MV-4-11 (cell line): ENCODE measurements at regions not wholly inside any gene's neighbourhood (a gene's known extent, or its start where the extent isn't known, plus 50 kb on each side); places are given as distances from the start of the nearest gene placed in this dataset.

Source experiments
- DNase-seq: peaks from one replicate; lab custom pipeline; 2025; lab: John Stamatoyannopoulos, UW

GRCh38 chr9:86764221-86764624, 183.1 kb downstream of the GAS1 start:
- DNase-seq = peak; percentile 83

- DNase-seq = peak; percentile 83
Observed at GRCh38 chr9:86763791-86764190, 183.5 kb downstream of the GAS1 start.

- no peak for DNase-seq
Observed at GRCh38 chr9:86757382-86757720, 190.0 kb downstream of the GAS1 start.

GRCh38 chr9:86756576-86757381, 190.5 kb downstream of the GAS1 start:
- no peak for DNase-seq

DNA sequence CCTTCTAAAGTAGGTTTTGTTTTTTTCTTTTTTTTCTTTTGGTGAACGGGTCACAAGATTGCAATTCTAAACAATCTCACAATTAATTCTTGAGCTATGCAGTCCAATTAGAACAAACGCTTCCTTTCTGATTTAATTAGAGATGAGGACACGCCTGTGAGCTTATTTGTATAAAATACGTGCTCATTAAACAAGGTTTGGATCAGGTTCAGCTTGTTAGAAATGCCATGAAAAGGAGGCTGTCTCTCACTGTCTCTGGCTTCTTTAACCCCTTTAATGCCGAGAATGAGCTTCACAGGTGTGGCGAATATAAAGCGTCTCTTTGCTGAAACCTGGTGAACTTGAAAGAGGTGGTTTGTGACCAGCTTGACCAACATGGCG, 191.8 kb downstream of the GAS1 start:
- no peak for DNase-seq

- DNase-seq = no peak
Observed at GRCh38 chr9:86754581-86755560, 192.4 kb downstream of the GAS1 start.

- DNase-seq = no peak
Observed at GRCh38 chr9:86753836-86754235, 193.5 kb downstream of the GAS1 start.

- DNase-seq = no peak
Observed at GRCh38 chr9:86752733-86753132, 194.6 kb downstream of the GAS1 start.

- DNase-seq = no peak
Observed at GRCh38 chr9:86751956-86752355, 195.3 kb downstream of the GAS1 start.

- DNase-seq = no peak
Observed at GRCh38 chr9:86751207-86751606, 196.1 kb downstream of the GAS1 start.

DNA sequence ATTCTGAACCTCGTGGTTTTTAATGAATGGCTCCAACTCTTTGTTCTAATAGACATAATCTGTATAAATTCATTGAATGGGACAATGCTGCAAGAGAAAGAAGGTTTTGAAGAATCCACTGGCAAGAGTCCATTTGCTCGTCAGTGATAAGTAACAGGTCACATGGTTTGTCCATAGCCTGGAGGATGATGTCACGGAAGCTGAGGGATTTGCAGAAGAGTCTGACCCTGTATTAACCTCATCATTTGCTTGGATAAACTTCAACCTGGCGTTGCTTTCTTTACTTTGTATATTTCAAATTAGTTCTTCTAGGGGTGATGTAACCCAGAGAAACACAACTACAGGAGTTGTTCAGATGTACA, 197.4 kb downstream of the GAS1 start:
- no peak for DNase-seq

DNA sequence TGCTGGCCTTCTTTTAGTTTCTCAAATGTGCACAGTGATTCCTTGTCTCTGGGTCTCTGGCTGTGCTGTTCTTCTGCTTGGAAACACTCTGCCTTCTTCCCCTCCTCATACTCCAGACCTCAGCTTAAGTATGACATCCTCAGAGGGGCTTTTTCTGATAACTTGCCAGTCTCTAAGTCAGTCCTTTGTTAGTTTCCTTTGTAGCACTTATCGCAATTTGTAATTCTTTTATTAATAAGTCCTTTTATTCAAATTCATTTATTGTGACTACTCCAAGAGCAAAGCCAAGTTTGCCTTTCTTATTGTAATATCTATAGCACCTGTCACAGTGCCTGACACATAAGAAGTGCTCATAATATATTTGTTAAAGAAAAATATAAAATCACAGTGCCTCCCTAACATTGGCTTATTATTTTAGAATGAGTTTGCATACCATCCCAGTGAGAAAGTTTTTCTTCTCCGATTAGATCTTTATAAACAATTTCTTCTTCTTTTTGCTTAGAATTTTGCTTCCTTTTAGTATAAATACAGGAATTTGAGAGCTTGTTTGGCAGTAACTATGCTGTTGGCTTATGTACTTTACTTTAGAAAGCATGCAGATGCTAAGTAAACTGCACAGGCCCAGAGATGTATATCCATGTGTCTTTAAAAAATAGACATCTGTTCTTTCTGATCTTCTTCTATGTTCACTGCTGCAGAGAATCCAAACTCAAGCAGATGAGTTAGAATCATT, 198.0 kb downstream of the GAS1 start:
- no peak for DNase-seq

DNA sequence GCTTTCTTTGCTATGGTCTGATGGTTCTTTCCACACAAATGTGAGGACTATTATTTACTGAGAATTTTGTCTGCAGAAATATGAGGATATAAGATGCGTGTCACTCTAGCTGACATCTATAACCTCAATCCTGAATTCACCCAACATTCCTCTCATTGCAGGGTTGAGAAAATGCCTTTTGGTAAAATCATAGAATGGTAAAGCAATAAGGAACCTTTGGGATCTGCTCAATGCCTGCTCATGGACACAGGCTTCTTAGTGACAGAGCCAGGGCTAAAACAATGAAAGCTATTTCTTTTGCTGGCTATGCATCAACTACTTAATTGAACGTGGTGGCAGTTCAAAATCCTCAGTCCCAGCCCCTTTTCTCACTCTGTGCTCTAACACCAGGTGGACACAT, 199.6 kb downstream of the GAS1 start:
- no peak for DNase-seq

GRCh38 chr9:86741311-86742208, 205.7 kb downstream of the GAS1 start:
- DNase-seq = no peak

GRCh38 chr9:86735772-86736458, 211.4 kb downstream of the GAS1 start:
- no peak for DNase-seq

- DNase-seq = no peak
Observed at GRCh38 chr9:86734771-86735170, 212.5 kb downstream of the GAS1 start.

GRCh38 chr9:86733929-86734328, 213.4 kb downstream of the GAS1 start:
- DNase-seq = no peak

GRCh38 chr9:86732514-86733171, 214.7 kb downstream of the GAS1 start:
- no peak for DNase-seq

- no peak for DNase-seq
Observed at GRCh38 chr9:86731511-86732063, 215.7 kb downstream of the GAS1 start.
